GM21360 (cell line): ENCODE measurements at regions not wholly inside any gene's neighbourhood (a gene's known extent, or its start where the extent isn't known, plus 50 kb on each side); places are given as distances from the start of the nearest gene placed in this dataset.
A peak's percentile ranks its signal among the peaks of the same experiment; 100 is the strongest.
"Not testable (repeated sequence)": the region's sequence is repeated elsewhere in the genome, so short reads cannot be mapped to it uniquely, and the experiment has no call there.

Experiments
- ATAC-seq: cut with Tn5 transposase; IDR thresholded peaks from one replicate; pipeline ENCODE4 v1.9.1; 2021; ENCODE audit warnings: mild to moderate bottlenecking, moderate library complexity; ENCODE audit not compliant: unreplicated experiment

GRCh38 chr3:192011137-192011536 is 550.2 kb downstream of the PYDC2 start:
- ATAC-seq = no peak

DNA sequence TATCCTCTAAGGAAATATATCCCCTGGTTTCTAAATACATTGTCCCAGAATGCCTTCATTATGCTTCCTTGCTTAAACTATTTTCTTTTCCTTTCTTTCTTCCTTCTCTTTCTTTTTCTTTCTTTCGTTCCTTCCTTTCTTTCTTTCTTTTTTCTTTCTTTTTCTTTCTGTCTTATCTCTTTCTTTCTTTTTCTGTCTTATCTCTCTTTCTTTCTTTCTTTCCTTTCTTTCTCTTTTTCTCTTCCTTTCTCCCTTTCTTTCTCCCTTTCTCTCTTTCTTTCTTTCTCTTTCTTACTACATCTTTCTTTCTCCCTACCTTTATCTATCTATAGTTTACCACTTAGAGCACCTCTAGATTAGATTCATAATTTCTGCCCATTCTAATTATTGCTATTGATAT is 552.1 kb downstream of the PYDC2 start:
- no peak for ATAC-seq

GRCh38 chr3:192022412-192022811 is 561.4 kb downstream of the PYDC2 start:
- ATAC-seq = no peak

- ATAC-seq = no peak
These were observed 563.8 kb downstream of the PYDC2 start for GRCh38 chr3:192024751-192025150.

- ATAC-seq = no peak
These were observed 565.7 kb downstream of the PYDC2 start for GRCh38 chr3:192026661-192027060.

DNA sequence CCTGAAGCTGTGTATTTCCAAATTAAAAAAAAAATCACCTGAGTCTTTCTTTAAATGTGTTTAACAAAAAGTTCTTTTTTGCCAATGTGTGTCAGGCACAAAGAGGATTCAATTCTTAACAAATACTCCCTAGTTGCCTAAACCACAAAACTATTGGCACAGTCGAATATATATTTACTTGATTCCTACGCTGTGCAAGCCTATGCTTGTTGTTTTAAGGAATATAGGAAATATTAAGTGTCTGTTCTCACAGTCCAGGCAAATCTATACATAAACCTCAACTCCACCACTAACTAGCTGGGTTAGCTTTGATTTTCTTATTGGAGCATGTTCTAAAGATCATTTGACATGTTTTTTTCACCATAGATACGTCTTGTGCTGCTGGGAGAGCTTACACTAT is 571.0 kb downstream of the PYDC2 start:
- no peak for ATAC-seq

GRCh38 chr3:192033246-192033645 is 572.3 kb downstream of the PYDC2 start:
- ATAC-seq = no peak

DNA sequence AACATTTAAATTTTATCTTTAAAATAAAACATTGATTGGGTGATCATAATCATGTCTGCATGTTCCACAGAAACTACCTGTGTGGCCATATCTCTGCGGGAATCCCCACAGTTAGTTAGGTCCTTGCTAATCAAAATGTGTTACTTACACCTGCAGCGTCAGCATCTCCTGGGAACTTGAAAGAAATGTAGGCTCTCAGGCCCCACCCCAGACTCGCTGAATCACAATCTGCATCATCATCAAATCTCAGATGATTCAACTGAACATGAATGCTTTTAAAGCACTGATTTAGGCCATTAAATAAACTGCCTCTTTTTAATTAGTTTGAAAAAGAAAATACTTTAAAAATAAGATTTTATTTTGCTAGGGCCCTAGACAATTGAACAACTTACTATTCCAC is 577.8 kb downstream of the PYDC2 start:
- ATAC-seq = no peak

GRCh38 chr3:192039593-192039992 is 578.6 kb downstream of the PYDC2 start:
- no peak for ATAC-seq

- ATAC-seq = no peak
These were observed 579.5 kb downstream of the PYDC2 start for GRCh38 chr3:192040282-192041043.

- peak; percentile 98 for ATAC-seq
These were observed 581.2 kb downstream of the PYDC2 start for GRCh38 chr3:192042116-192042515.

GRCh38 chr3:192054881-192055280 is 593.9 kb downstream of the PYDC2 start:
- no peak for ATAC-seq

- no peak for ATAC-seq
These were observed 595.0 kb downstream of the PYDC2 start for GRCh38 chr3:192055946-192056345.

DNA sequence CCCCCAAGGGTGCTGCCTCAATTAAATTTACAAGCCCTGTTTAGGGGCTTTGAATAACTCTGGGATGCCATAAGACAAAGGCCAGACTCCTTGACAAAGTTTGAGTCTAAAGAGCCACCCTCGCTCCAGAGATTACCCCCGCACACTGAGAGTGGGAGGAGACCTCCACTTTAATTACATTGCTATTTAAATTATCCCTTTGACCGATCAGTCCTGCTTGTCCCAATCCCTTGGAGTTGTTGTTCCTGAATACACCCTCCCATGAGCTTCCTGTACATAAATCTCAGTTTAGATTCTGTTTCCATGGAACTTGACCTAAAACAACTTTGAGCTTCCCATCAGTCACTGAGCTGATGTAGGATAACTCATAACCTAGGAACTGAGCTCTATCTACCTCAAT is 596.3 kb downstream of the PYDC2 start:
- ATAC-seq = no peak

DNA sequence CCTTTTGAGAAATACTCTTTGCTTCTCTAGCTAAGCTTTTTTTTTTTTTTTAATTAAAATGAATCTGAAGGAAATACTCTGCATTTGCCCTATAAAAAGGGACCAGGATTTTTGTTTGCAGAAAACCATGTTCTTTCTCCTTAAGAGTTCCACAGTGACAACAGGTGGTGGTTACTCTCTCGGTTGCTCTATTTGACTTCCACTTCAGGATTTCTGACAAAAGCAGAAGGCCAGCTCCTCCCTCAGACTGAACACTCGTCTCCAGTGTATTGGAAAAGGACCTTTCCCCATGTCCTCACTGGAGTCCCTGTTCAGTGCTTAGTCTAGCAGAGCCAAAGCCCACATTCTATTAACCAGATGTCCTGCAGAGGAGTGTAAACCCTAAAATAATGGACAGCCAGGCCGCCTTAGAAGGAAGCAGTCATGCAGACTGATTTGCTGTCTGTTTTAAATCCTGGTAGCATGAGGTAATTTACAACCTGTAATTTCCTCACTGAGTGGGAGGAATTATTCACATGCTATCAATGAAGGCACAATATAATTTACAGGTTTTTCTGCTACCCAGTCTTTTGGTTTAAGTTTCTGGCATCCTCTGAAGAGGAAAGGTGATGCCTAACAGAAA is 599.3 kb downstream of the PYDC2 start:
- no peak for ATAC-seq

GRCh38 chr3:192061426-192061825 is 600.5 kb downstream of the PYDC2 start:
- no peak for ATAC-seq

- ATAC-seq = no peak
These were observed 601.2 kb downstream of the PYDC2 start for GRCh38 chr3:192062186-192062585.

DNA sequence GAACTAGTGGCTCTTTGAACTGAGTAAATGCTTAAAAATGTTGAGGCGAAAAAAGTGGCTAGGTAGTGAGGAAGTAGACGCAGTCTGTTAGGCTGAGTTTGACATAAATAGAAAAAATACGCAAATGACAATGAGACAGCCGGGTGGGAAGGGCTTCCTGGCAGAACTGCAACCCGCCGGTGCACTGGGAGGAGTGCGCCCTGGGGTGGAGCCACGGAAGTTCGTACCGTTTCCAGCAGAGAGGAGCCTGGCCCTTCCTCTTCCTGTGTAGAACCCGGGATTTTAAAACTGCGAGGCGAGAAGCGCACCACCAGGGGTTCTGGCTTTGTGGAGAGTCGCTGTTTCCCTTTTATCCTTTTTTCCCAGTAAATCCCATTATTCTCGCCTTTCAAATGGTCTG is 602.6 kb downstream of the PYDC2 start:
- ATAC-seq = peak; percentile 92

DNA sequence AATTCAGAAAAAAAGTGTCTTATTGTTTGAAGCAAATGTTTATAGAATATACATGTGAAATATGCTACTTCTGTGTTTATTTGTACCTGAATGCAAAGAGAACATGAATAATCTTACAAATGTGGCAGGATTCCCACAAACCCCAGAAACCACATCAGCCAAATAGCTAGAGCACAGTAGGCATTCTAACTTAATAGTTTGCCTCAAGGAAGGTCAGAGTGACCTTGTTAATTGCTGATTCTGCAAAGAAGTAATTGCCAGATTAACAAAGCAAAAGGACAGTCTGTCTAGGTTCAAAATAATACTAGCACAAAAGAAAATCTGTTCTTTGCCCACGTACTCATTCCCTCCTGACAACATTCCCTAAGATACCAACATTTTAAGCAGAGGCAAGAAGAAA is 604.0 kb downstream of the PYDC2 start:
- ATAC-seq = no peak

DNA sequence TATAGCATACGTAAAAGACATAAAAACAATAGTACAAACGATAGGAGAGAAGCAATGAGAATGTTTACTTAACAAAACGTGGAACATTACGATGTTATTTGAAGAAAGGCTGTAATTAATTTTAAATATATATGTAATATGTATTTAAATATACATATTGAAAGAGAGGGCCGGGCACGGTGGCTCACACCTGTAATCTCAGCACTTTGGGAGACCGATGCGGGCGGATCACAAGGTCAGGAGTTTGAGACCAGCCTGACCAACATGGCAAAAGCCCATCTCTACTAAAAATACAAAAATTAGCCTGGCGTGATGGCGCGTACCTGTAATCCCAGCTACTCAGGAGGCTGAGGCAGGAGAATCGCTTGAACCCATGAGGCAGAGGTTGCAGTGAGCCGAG is 605.3 kb downstream of the PYDC2 start:
- not testable (repeated sequence) for ATAC-seq

GRCh38 chr3:192068464-192069254 is 607.7 kb downstream of the PYDC2 start:
- ATAC-seq = peak; percentile 80
